K562 (cell line): ENCODE measurements at regions not wholly inside any gene's neighbourhood (a gene's known extent, or its start where the extent isn't known, plus 50 kb on each side); places are given as distances from the start of the nearest gene placed in this dataset.

Experiments used
- ARHGAP35 ChIP-seq: fragments of 450-650 bp; IDR thresholded peaks from 2 replicates; pipeline ENCODE4 v1.6.1; 2018; ENCODE audit not compliant: partially characterized antibody
- ATF7 ChIP-seq: fragments of 450-650 bp; IDR thresholded peaks from 2 replicates; pipeline ENCODE4 v1.7.1; 2014; ENCODE audit warnings: mild to moderate bottlenecking, moderate library complexity
- BHLHE40 ChIP-seq: IDR thresholded peaks from 2 replicates; pipeline ENCODE4 v1.6.1; 2011; ENCODE audit warnings: low read length, improper control_type of control experiment
- CAMTA2 ChIP-seq: fragments of 250-450 bp; sonication (Bioruptor Pico); conservative IDR thresholded peaks from 2 replicates; pipeline ENCODE4 v1.5.1; 2022
- CREB5 ChIP-seq: fragments of 250-450 bp; sonication (Bioruptor Pico); IDR thresholded peaks from 2 replicates; pipeline ENCODE4 v1.5.0; 2020; ENCODE audit warnings: mild to moderate bottlenecking
- CTBP1 ChIP-seq: fragments of 450-650 bp; IDR thresholded peaks from 2 replicates; pipeline ENCODE4 v1.6.1; 2016; ENCODE audit warnings: borderline replicate concordance
- DIDO1 ChIP-seq: fragments of 450-650 bp; IDR thresholded peaks from 2 replicates; pipeline ENCODE4 v1.6.1; 2016; ENCODE audit warnings: low read depth, missing biosample characterization, missing genetic modification characterization
- FOS ChIP-seq: IDR thresholded peaks from 3 replicates; pipeline ENCODE4 v1.6.1; 2011; ENCODE audit not compliant: insufficient read length; ENCODE audit errors: extremely low read depth
- FOXJ2 ChIP-seq: fragments of 200-800 bp; sonication (Bioruptor generic); IDR thresholded peaks from 2 replicates; pipeline ENCODE4 v1.6.1; 2016; ENCODE audit warnings: missing genetic modification characterization, missing compliant biosample characterization
- FOXK2 ChIP-seq, 2 experiments: fragments of 450-650 bp; IDR thresholded peaks in 1 of 2; conservative IDR thresholded peaks in 1 of 2; 2 replicates each; pipeline ENCODE4 v1.6.1; 2016; ENCODE audit warnings: low read depth in 2 of 2, mild to moderate bottlenecking in 1 of 2
- HDAC2 ChIP-seq: fragments of 450-650 bp; IDR thresholded peaks from 2 replicates; pipeline ENCODE4 v1.6.1; 2016; ENCODE audit warnings: mild to moderate bottlenecking
- KAT8 ChIP-seq: fragments of 450-650 bp; IDR thresholded peaks from 2 replicates; pipeline ENCODE4 v1.6.1; 2016; ENCODE audit warnings: low read depth, mild to moderate bottlenecking
- KDM4B ChIP-seq, 2 experiments: fragments of 450-650 bp in 1 of 2; sonication (generic) in 1 of 2; IDR thresholded peaks; 2 replicates each; pipeline ENCODE4 v1.6.1; 2016 to 2017; ENCODE audit warnings: borderline replicate concordance in 2 of 2, antibody characterized with exemption in 1 of 2, low read depth in 1 of 2, mild to moderate bottlenecking in 1 of 2
- KLF10 ChIP-seq: fragments of 250-450 bp; sonication (Bioruptor Pico); IDR thresholded peaks from 2 replicates; pipeline ENCODE4 v1.6.1; 2021; ENCODE audit warnings: matching md5 sums
- MCM7 ChIP-seq, 2 experiments: fragments of 450-650 bp; IDR thresholded peaks; 2 replicates each; pipeline ENCODE4 v1.6.1; 2016 to 2018
- MECOM ChIP-seq: fragments of 250-450 bp; sonication (Bioruptor Pico); IDR thresholded peaks from 2 replicates; pipeline ENCODE4 v1.8.0; 2022; ENCODE audit warnings: inconsistent platforms
- MED1 ChIP-seq: sonication (generic); formaldehyde crosslinking; IDR thresholded peaks from 2 replicates; pipeline ENCODE4 v1.8.1; 2023; ENCODE audit warnings: missing genetic modification reagents, borderline replicate concordance
- NR2C1 ChIP-seq, 2 experiments: fragments of 450-650 bp; IDR thresholded peaks; 2 replicates each; pipeline ENCODE4 v1.6.1; 2017; ENCODE audit warnings: mild to moderate bottlenecking in 2 of 2, antibody characterized with exemption in 1 of 2, inconsistent platforms in 1 of 2, missing compliant biosample characterization in 1 of 2, missing genetic modification characterization in 1 of 2
- NUFIP1 ChIP-seq: fragments of 450-650 bp; IDR thresholded peaks from 2 replicates; pipeline ENCODE4 v1.6.1; 2018; ENCODE audit not compliant: partially characterized antibody
- PHB ChIP-seq: fragments of 250-450 bp; sonication (Bioruptor Pico); IDR thresholded peaks from 2 replicates; pipeline ENCODE4 v1.5.0; 2021
- PHB2 ChIP-seq: fragments of 450-650 bp; IDR thresholded peaks from 2 replicates; pipeline ENCODE4 v1.6.1; 2017; ENCODE audit warnings: low read depth
- RBM22 ChIP-seq: fragments of 200-400 bp; formaldehyde crosslinking; IDR thresholded peaks from 2 replicates; pipeline ENCODE4 v1.6.1; 2018; ENCODE audit warnings: low read length, low read depth; ENCODE audit not compliant: poor library complexity, severe bottlenecking
- RBM39 ChIP-seq: fragments of 200-400 bp; formaldehyde crosslinking; optimal IDR thresholded peaks from 2 replicates; pipeline ENCODE3; 2018; ENCODE audit warnings: low read depth, low read length
- TCF3 ChIP-seq: sonication (generic); formaldehyde crosslinking; IDR thresholded peaks from 2 replicates; pipeline ENCODE4 v1.4.0; 2020; ENCODE audit warnings: mild to moderate bottlenecking, missing genetic modification reagents
- TCFL5 ChIP-seq: fragments of 250-450 bp; sonication (Bioruptor Pico); conservative IDR thresholded peaks from 2 replicates; pipeline ENCODE4 v1.6.1; 2021; ENCODE audit warnings: mild to moderate bottlenecking, moderate library complexity, matching md5 sums
- ZFX ChIP-seq: sonication (generic); formaldehyde crosslinking; IDR thresholded peaks from 2 replicates; pipeline ENCODE4 v1.8.0; 2022; ENCODE audit warnings: mild to moderate bottlenecking, missing genetic modification reagents, moderate library complexity
- ZNF174 ChIP-seq: fragments of 250-450 bp; sonication (Bioruptor Pico); IDR thresholded peaks from 2 replicates; pipeline ENCODE4 v1.4.0; 2020; ENCODE audit warnings: mild to moderate bottlenecking
- ZNF23 ChIP-seq: fragments of 250-450 bp; sonication (Bioruptor Pico); IDR thresholded peaks from 2 replicates; pipeline ENCODE4 v1.4.0; 2020; ENCODE audit warnings: mild to moderate bottlenecking
- ZNF511 ChIP-seq: sonication (generic); formaldehyde crosslinking; IDR thresholded peaks from 2 replicates; pipeline ENCODE4 v1.8.0; 2022; ENCODE audit warnings: mild to moderate bottlenecking, missing genetic modification reagents
- ZNF695 ChIP-seq: fragments of 450-650 bp; formaldehyde crosslinking; IDR thresholded peaks from 2 replicates; pipeline ENCODE4 v1.4.0; 2020; ENCODE audit warnings: mild to moderate bottlenecking, moderate library complexity
- ZNF699 ChIP-seq: fragments of 250-450 bp; sonication (Bioruptor Pico); IDR thresholded peaks from 2 replicates; pipeline ENCODE4 v1.8.0; 2021; ENCODE audit warnings: mild to moderate bottlenecking, moderate library complexity; ENCODE audit not compliant: insufficient replicate concordance
- ZNF717 ChIP-seq: fragments of 250-450 bp; sonication (Bioruptor Pico); IDR thresholded peaks from 2 replicates; pipeline ENCODE4 v1.5.0; 2021
- ZNF764 ChIP-seq: fragments of 250-450 bp; sonication (Bioruptor Pico); IDR thresholded peaks from 2 replicates; pipeline ENCODE4 v1.4.0; 2020; ENCODE audit warnings: low read depth, mild to moderate bottlenecking, moderate library complexity

GRCh38 chr1:112818990-112819689 lies 104.0 kb upstream of the PPM1J start (continued):
- TF ChIP-seq NR2C1 (IDR thresholded peaks at IDR 0.05) (no peak), NR2C1 (tag; IDR thresholded peaks at IDR 0.05) (no peak), ATF7 (peak; percentile 100), HDAC2 (peak; percentile 65; the same call in 1 of the 2 replicates), RBM39 (no peak), ZNF511 (CRISPR knock-in tag) (no peak), CTBP1 (peak; percentile 56; the same call in 1 of the 2 replicates), ZNF699 (CRISPR knock-in tag) (no peak), FOXK2 (conservative IDR thresholded peaks at IDR 0.05 in 1 of 2, IDR thresholded peaks at IDR 0.05 in 1 of 2; ENCODE audit: low read depth in 2 of 2) (peak; percentile 77 to 80), DIDO1 (tag) (no peak), ARHGAP35 (no peak), ZNF23 (no peak), ZNF695 (no peak), FOXJ2 (0 out of 2 replicates have a peak, but pooled peaks have one; percentile 33), MED1 (no peak), CAMTA2 (CRISPR knock-in tag) (no peak), ZFX (CRISPR knock-in tag) (no peak), PHB (no peak), MCM7 (IDR thresholded peaks at IDR 0.05) (no peak), NUFIP1 (no peak), CREB5 (CRISPR knock-in tag) (0 out of 2 replicates have a peak, but pooled peaks have one; percentile 10), RBM22 (no peak), ZNF764 (no peak; the same call in 1 of the 2 replicates), ZNF717 (no peak), PHB2 (no peak), KLF10 (CRISPR knock-in tag) (no peak), MECOM (CRISPR knock-in tag) (0 out of 2 replicates have a peak, but pooled peaks have one; percentile 16), ZNF174 (no peak), FOS (peak; percentile 35), KDM4B (IDR thresholded peaks at IDR 0.05; ENCODE audit: borderline replicate concordance in 2 of 2, low read depth in 1 of 2) (no peak), KAT8 (no peak), TCFL5 (CRISPR knock-in tag) (no peak), BHLHE40 (0 out of 2 replicates have a peak, but pooled peaks have one; percentile 5), TCF3 (CRISPR knock-in tag) (peak; percentile 87)
